GM23338 (cell line): ENCODE measurements at regions not wholly inside any gene's neighbourhood (a gene's known extent, or its start where the extent isn't known, plus 50 kb on each side); places are given as distances from the start of the nearest gene placed in this dataset.

Source experiments
- CREB1 ChIP-seq: fragments of 250-450 bp; sonication (Bioruptor Pico); IDR thresholded peaks from 2 replicates; pipeline ENCODE4 v1.5.0; 2020; ENCODE audit warnings: low read depth, mild to moderate bottlenecking, moderate library complexity
- EZH2 ChIP-seq: fragments of 200-600 bp; sonication (generic); IDR thresholded peaks from one replicate; pipeline ENCODE4 v1.8.0; 2017; ENCODE audit warnings: antibody characterized with exemption, mild to moderate bottlenecking, low read depth; ENCODE audit not compliant: unreplicated experiment
- EZH2phosphoT487 ChIP-seq: fragments of 200-600 bp; sonication (generic); IDR thresholded peaks from one replicate; pipeline ENCODE4 v1.8.1; 2018; ENCODE audit warnings: antibody characterized with exemption; ENCODE audit not compliant: unreplicated experiment
- POLR2AphosphoS5 ChIP-seq: IDR thresholded peaks from 2 replicates; pipeline ENCODE4 v1.6.1; 2016; ENCODE audit warnings: antibody characterized with exemption, low read depth
- TF ChIP-seq, protein P1 (sequence below), 2 experiments: fragments of 200-600 bp in 1 of 2; sonication (generic) in 1 of 2; conservative IDR thresholded peaks; 2 replicates each; pipeline versions ENCODE4 v1.5.1 to v1.6.1; 2016 to 2017; ENCODE audit warnings: antibody characterized with exemption in 2 of 2, low read depth in 2 of 2, mild to moderate bottlenecking in 2 of 2, moderate library complexity in 1 of 2
- TF ChIP-seq, protein P2 (sequence below): IDR thresholded peaks from one replicate; pipeline ENCODE4 v1.6.1; 2018; ENCODE audit warnings: antibody characterized with exemption; ENCODE audit not compliant: unreplicated experiment
- TF ChIP-seq, protein P3 (sequence below): IDR thresholded peaks from 2 replicates; pipeline ENCODE4 v1.6.1; 2016; ENCODE audit warnings: antibody characterized with exemption

DNA sequence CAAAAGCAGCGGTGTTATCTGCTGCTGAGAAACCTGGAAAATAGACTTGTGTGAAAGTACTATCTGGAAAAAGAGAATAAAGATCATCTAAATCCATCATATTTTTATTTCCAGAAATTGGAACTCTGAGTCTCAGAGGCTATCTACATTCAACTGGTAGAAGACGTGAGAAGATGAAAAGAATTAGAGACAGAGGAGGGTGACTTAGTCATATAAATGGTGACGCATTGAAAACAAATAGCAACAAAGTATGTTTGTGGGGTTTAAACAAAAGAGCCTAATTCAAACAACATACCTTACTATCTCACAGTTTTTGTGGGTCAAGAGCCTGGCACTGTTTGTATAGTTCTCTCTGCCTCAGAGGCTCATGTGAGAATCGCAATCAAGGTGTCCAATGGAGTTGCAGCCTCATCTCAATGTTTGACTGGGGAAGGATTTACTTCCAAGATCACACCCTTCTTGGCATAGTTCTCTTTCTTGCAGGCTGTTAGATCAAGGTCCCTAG lies 757.1 kb upstream of the SLC35B3 start:
- TF ChIP-seq, protein P1, sequence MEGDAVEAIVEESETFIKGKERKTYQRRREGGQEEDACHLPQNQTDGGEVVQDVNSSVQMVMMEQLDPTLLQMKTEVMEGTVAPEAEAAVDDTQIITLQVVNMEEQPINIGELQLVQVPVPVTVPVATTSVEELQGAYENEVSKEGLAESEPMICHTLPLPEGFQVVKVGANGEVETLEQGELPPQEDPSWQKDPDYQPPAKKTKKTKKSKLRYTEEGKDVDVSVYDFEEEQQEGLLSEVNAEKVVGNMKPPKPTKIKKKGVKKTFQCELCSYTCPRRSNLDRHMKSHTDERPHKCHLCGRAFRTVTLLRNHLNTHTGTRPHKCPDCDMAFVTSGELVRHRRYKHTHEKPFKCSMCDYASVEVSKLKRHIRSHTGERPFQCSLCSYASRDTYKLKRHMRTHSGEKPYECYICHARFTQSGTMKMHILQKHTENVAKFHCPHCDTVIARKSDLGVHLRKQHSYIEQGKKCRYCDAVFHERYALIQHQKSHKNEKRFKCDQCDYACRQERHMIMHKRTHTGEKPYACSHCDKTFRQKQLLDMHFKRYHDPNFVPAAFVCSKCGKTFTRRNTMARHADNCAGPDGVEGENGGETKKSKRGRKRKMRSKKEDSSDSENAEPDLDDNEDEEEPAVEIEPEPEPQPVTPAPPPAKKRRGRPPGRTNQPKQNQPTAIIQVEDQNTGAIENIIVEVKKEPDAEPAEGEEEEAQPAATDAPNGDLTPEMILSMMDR (conservative IDR thresholded peaks at IDR 0.05; ENCODE audit: low read depth in 2 of 2): no peak
- TF ChIP-seq, protein P2, sequence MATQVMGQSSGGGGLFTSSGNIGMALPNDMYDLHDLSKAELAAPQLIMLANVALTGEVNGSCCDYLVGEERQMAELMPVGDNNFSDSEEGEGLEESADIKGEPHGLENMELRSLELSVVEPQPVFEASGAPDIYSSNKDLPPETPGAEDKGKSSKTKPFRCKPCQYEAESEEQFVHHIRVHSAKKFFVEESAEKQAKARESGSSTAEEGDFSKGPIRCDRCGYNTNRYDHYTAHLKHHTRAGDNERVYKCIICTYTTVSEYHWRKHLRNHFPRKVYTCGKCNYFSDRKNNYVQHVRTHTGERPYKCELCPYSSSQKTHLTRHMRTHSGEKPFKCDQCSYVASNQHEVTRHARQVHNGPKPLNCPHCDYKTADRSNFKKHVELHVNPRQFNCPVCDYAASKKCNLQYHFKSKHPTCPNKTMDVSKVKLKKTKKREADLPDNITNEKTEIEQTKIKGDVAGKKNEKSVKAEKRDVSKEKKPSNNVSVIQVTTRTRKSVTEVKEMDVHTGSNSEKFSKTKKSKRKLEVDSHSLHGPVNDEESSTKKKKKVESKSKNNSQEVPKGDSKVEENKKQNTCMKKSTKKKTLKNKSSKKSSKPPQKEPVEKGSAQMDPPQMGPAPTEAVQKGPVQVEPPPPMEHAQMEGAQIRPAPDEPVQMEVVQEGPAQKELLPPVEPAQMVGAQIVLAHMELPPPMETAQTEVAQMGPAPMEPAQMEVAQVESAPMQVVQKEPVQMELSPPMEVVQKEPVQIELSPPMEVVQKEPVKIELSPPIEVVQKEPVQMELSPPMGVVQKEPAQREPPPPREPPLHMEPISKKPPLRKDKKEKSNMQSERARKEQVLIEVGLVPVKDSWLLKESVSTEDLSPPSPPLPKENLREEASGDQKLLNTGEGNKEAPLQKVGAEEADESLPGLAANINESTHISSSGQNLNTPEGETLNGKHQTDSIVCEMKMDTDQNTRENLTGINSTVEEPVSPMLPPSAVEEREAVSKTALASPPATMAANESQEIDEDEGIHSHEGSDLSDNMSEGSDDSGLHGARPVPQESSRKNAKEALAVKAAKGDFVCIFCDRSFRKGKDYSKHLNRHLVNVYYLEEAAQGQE: no peak
- no peak for TF ChIP-seq EZH2
- no peak for TF ChIP-seq EZH2phosphoT487
- TF ChIP-seq POLR2AphosphoS5: no peak
- no peak for TF ChIP-seq CREB1 (CRISPR knock-in tag)
- TF ChIP-seq, protein P3, sequence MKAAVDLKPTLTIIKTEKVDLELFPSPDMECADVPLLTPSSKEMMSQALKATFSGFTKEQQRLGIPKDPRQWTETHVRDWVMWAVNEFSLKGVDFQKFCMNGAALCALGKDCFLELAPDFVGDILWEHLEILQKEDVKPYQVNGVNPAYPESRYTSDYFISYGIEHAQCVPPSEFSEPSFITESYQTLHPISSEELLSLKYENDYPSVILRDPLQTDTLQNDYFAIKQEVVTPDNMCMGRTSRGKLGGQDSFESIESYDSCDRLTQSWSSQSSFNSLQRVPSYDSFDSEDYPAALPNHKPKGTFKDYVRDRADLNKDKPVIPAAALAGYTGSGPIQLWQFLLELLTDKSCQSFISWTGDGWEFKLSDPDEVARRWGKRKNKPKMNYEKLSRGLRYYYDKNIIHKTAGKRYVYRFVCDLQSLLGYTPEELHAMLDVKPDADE: no peak
